Amniotic epithelial cell (primary cell): ENCODE measurements at regions not wholly inside any gene's neighbourhood (a gene's known extent, or its start where the extent isn't known, plus 50 kb on each side); places are given as distances from the start of the nearest gene placed in this dataset.
"Not testable (repeated sequence)": the region's sequence is repeated elsewhere in the genome, so short reads cannot be mapped to it uniquely, and the experiment has no call there.

Experiments used
- DNase-seq: peaks from one replicate; pipeline ENCODE4 v3.0.0-alpha.2; 2010; ENCODE audit warnings: low read depth

DNA sequence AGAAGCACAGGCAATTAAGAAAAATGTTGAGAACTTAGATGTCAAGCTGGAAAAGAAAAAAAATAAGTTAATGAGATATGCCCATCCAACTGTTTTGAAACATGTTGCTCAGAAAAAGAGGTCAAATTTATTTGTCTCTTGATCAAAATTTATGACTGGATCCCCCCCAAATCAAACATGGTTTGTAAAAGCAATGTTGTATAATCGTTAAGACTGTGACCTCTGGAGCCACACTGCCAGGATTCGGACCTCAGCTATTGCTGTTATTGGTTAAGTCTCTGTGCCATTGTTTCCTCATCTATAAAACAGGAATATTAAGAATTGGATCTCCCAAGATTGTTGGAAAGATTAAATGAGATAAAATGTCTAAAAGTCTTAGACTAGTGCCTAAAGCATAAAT, 51.9 kb upstream of the LRRK2 start:
- no peak for DNase-seq

DNA sequence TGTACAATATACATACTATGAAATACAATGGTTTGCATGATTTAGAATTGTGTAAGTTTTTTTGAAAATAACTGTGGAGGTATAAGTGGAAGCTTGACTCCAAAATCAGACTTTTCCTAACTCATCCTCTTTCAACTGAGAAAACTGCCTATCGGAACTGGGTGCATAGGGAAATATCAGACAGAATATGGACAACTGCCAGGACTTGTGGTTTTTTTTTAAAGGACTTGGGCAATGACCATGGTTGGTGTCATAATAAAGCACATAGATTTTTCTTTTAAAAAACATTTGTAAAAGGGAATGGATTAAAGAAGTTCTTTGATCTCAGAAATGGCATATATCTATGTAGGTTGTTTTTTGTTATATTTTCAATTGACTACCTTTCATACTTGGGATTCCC, 53.3 kb upstream of the LRRK2 start:
- peak; percentile 57 for DNase-seq

DNA sequence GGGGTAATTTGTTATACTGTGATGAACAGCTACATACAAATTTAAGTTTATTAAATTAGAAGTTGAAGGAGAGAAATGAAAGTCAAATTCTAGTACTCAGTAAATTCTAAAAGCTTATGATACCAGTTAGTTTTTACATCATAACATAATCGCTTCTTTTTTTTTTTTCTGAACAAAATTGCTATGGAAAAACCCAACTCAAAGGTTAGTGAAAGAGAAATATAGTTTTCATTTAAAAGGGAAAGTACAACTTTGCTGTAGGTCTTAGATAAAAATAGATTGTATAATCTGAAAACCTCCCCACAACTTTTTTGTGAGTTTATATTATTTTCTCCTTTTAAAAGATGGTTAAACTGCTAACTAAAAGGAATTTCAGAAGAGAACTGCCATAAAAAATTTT, 53.7 kb upstream of the LRRK2 start:
- DNase-seq, result no peak

DNA sequence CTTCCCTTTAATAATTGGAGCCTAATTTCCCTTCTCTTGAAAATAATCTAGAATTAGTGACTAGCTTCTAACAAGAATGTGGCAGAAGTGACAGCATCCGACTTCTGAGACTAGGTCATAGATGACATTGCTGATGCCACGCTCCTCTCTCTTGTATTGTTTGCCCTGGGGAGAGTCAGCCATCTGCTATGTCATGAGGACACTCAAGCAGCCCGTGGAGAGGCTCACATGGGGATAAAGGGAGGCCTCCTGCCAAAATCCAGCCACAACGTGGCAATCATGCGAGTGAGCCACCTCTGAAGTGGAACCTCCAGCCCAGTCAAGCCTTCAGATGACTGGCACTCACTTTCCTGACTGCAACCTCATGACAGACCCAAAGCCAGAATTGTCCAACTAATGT, 54.2 kb upstream of the LRRK2 start:
- DNase-seq, result no peak

DNA sequence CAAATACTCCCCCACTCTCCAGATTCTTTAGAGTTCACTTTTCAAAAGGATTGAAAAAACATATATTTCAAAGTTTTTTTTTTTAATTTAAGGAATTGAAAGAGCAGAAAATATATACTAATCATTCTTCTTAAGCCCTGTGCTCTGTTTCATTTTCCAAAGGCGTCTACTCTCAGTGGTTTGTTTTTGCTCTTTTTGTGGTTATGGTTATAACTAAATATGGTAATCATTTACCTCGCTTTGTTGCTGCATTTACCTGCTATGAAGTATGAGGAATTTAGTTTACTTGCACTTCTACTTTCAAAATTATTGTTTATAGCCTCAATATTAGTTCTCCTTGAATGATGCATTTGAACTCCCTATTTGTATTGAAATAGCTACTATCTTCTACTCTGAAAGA, 55.9 kb upstream of the LRRK2 start:
- DNase-seq, result no peak

DNA sequence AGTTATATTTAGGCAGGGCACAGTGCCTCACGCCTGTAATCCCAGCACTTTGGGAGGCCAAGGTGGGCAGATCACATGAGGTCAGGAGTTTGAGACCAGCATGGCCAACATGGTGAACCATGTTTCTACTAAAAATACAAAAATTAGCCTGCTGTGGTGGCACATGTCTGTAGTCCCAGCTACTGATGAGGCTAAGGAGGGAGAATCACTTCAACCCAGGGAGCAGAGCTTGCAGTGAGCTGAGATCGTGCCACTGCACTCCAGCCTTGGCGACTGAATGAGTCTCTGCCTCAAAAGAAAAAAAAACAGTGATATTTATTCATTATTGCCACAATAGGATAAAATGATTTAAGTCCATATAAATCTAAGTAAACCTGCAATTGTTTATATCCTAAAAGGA, 56.4 kb upstream of the LRRK2 start:
- DNase-seq, result not testable (repeated sequence)

DNA sequence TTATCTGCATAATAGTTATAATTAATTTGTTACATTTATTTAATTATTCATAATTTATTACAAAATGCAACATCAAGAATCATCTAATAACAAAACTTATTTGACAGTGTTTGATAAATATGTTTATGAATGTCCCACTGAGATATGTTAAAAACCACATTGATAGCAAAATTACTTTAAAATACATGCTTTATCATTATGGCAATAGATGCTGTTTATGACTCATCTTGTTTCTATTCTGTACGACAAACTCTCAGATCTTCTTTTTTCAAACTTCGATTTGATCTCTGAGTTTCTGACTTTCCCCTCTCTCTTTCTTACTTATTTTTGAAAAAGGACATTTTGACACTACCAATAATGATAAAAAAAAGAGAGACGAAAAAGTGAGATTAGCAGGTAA, 56.8 kb upstream of the LRRK2 start:
- DNase-seq, result no peak

DNA sequence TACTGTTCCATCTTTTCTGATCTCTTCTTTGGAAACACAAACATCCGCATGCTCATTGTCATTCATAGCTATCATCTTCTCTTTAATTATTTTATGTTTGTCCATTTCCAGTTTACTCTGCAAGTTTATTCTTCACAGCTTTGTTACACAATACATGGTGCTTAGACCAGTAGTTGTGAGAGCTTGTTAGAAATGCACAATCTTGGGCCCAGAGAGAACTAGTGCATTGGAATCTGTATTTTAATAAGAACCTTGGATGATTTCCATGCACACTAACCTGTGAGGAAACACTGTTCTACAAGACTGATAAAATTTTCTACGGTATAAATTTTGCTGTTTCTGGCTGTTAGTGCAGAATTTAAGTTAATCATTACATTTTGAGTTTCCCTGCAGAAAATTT, 59.3 kb upstream of the SLC2A13 start:
- no peak for DNase-seq

DNA sequence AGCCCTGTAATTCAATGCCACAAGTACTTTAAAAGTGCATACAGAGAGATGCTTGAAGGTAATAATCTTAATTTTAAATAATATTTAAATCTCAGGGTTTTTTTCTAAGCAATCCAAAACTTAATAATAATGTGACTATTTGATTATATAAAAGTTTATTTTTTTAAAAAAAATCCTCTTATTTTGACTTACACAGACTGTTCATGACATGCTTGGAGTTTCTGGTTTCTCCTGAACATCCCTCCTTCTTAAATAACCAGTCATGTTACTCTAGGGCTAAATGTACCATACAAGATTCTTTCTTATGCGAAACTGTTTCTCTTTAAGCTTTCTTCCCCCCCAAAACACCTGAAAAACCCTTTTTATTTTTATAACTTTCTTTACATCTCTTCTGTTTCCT, 58.2 kb upstream of the SLC2A13 start:
- no peak for DNase-seq

DNA sequence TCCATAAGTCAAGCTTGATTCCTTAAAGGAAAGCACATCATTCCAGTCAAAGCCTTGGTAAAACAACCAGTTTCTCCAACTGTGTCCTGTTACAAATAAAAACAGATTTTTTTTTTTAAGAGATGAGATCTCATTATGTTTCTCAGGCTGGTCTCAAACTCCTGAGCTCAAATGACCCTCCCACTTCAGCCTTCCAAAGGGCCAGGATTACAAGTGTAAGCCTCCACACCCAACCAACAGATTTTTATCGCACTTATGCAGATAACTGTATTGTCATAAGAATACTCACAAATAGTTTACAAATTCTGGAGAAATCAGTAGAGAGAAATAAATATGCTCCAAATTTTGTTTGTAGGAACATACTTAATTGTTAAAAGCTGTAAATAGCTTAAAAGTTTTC, 56.2 kb upstream of the SLC2A13 start:
- DNase-seq, result no peak

DNA sequence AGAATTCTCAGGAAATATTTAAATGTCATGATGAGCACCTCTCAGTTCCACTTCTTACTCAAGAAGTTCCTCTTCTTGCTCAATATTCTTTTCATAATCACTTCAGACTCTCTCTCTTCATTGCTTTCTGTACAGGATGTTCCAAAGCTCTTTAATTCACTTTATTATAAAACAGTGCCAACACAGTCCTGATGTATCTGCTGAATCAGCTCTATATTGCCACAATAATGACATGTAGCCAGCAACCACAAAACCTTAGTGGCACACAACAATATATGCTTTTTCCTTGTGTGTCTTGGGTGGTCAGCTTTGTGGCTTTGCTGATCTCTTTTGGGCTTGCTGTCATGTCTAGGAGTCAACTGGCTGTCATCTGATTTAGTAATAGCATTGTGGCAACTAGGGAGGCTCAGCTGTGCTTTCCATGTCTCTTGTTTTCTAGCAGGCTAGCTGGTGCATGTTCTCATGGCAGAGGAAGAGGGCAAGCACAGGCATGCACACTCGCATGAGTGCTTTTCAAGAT, 52.8 kb upstream of the SLC2A13 start:
- peak; percentile 62 for DNase-seq

DNA sequence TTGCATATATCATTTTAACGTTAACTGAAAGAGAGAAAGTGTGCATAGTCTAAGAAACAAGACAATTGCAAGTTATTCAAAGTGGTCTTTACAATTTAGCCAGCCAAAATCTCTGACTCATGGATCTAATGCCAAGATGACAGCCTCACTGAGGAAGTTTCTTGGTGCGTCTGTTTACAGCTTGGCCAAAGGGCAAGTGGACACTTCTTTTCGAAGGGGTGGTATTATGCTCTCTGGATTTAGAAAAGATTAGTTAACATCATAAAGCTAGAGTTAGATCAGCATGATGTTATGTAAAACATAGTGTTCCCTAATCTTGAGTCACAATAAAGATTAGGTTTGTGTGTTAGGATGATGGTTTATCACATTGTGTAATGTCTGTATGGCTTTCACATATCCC, 51.5 kb upstream of the SLC2A13 start:
- peak; percentile 31 for DNase-seq

DNA sequence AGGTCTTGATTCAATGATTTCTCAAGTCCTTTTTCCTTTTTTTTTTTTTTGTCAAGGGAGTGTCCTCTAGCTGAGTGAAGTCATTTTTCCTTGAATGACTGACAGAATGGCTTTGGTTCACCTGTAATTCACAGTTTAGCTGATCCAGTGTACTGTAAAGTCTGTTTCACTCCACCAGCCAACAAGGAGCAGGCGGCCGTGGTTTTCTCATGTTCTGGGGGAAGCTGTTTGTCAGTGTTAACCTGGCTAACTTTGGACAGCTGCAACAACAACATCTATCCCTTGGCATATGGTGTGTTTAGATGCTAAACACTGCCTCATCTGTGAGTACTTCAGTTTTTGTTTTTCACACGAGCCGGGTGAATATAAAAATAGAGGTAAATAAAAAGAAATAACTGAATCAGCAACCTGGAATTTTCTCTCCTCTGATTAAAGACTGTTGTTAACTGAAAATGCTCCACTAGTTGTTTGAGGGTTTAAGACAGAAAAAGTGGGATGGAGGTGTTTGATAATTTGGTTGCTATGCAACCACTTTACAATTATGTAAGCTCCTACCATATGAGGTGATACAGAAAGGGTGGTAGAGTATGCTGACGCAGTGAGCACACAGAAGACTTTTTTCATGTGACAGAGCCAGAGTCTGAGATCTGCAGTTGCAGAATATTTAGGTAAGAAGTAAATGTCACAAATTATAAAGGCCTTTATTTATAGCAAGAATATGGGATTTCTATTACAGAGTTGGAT, 50.3 kb upstream of the SLC2A13 start:
- no peak for DNase-seq
